Fibroblast of pulmonary artery (primary cell): ENCODE measurements at regions not wholly inside any gene's neighbourhood (a gene's known extent, or its start where the extent isn't known, plus 50 kb on each side); places are given as distances from the start of the nearest gene placed in this dataset.

Source experiments
- DNase-seq: peaks from one replicate; pipeline ENCODE4 v3.0.0-alpha.2; 2010; ENCODE audit warnings: low read depth
- H3K4me3 ChIP-seq: replicated peaks from 2 replicates; pipeline ENCODE4 v1.5.1; 2011; ENCODE audit warnings: low read depth, mild to moderate bottlenecking, control low read depth, low read length, moderate library complexity
- CTCF ChIP-seq: IDR thresholded peaks from 2 replicates; pipeline ENCODE4 v1.5.1; 2011; ENCODE audit warnings: mild to moderate bottlenecking, control low read depth, low read length, inconsistent platforms; ENCODE audit errors: missing control alignments

GRCh38 chr13:76038920-76039716 lies 403.0 kb downstream of the LMO7 start:
- DNase-seq, result no peak
- no peak overlapping the region for H3K4me3 ChIP-seq
- TF ChIP-seq CTCF, result no peak

GRCh38 chr13:76036176-76036575 lies 400.0 kb downstream of the LMO7 start:
- TF ChIP-seq CTCF, result no peak
- no peak overlapping the region for H3K4me3 ChIP-seq
- DNase-seq, result peak; percentile 63

- peak; percentile 70 for DNase-seq
- no peak overlapping the region for H3K4me3 ChIP-seq
- no peak for TF ChIP-seq CTCF
Measured at GRCh38 chr13:76035711-76036110, 399.6 kb downstream of the LMO7 start.

GRCh38 chr13:76029706-76030105 lies 393.6 kb downstream of the LMO7 start:
- TF ChIP-seq CTCF, result no peak
- DNase-seq, result no peak

GRCh38 chr13:76029088-76029487 lies 393.0 kb downstream of the LMO7 start:
- no peak for DNase-seq
- H3K4me3 ChIP-seq, result no peak overlapping the region
- TF ChIP-seq CTCF, result no peak

More at GRCh38 chr13:76029706-76030105, 393.6 kb downstream of the LMO7 start:
- H3K4me3 ChIP-seq, result no peak overlapping the region

GRCh38 chr13:76027131-76027530 lies 391.0 kb downstream of the LMO7 start:
- DNase-seq, result no peak
- no peak for TF ChIP-seq CTCF
- H3K4me3 ChIP-seq, result no peak overlapping the region

GRCh38 chr13:76025392-76025791 lies 389.3 kb downstream of the LMO7 start:
- TF ChIP-seq CTCF, result no peak
- no peak for DNase-seq
- H3K4me3 ChIP-seq, result no peak overlapping the region
